H1 (cell line): ENCODE measurements at regions not wholly inside any gene's neighbourhood (a gene's known extent, or its start where the extent isn't known, plus 50 kb on each side); places are given as distances from the start of the nearest gene placed in this dataset.

Source experiments
- CTCF ChIA-PET: fragments of 300-600 bp; sonication (Branson Sonifier 250); formaldehyde crosslinking; loops from one replicate; lab custom pipeline; 2021; ENCODE audit not compliant: partially characterized antibody; lab: Charles Lee
- POLR2A ChIA-PET: fragments of 300-600 bp; sonication (Branson Sonifier 250); formaldehyde crosslinking; loops from one replicate; lab custom pipeline; 2021; ENCODE audit warnings: inconsistent platforms; ENCODE audit not compliant: partially characterized antibody; lab: Charles Lee
- DNase-seq, 2 experiments: peaks; one replicate each; pipeline versions ENCODE4 v3.0.0 to v3.0.0-alpha.2; 2010 to 2022; ENCODE audit warnings: low spot score in 2 of 2, low read depth in 1 of 2, mixed read lengths in 1 of 2
- FAIRE-seq: peaks from 2 replicates; lab custom pipeline; 2011; peaks lifted over from hg19 to GRCh38; lab: Jason Lieb, UNC
- H2AFZ ChIP-seq: 2 replicates; pipeline ENCODE4 v1.8.1; 2012; ENCODE audit warnings: low read length, inconsistent platforms
- H2AK5ac ChIP-seq: 2 replicates; pipeline ENCODE4 v1.6.1; 2013; ENCODE audit warnings: low read depth, low read length
- H2BK120ac ChIP-seq: replicated peaks from 2 replicates; pipeline ENCODE3; 2013; ENCODE audit warnings: low read depth, low read length, inconsistent platforms
- H2BK12ac ChIP-seq: 2 replicates; pipeline ENCODE4 v1.6.1; 2013; ENCODE audit warnings: low read depth, low read length
- H2BK15ac ChIP-seq: 2 replicates; pipeline ENCODE4 v1.6.1; 2013; ENCODE audit warnings: low read length
- H2BK20ac ChIP-seq: 2 replicates; pipeline ENCODE4 v1.6.1; 2013; ENCODE audit warnings: low read length
- H2BK5ac ChIP-seq: 2 replicates; pipeline ENCODE4 v1.6.1; 2013; ENCODE audit warnings: low read depth, low read length
- H3K14ac ChIP-seq: 2 replicates; pipeline ENCODE4 v1.6.1; 2013; ENCODE audit warnings: inconsistent platforms; ENCODE audit not compliant: insufficient read length
- H3K18ac ChIP-seq: 2 replicates; pipeline ENCODE4 v1.6.1; 2013; ENCODE audit warnings: low read length; ENCODE audit errors: extremely low read depth
- H3K23ac ChIP-seq: 2 replicates; pipeline ENCODE4 v1.6.1; 2013; ENCODE audit warnings: inconsistent platforms; ENCODE audit not compliant: insufficient read length
- H3K23me2 ChIP-seq: 2 replicates; pipeline ENCODE4 v1.6.1; 2013; ENCODE audit warnings: low read depth, low read length
- H3K27ac ChIP-seq: 2 replicates; pipeline ENCODE4 v1.6.1; 2011; ENCODE audit warnings: low read depth, low read length, inconsistent platforms
- H3K27me3 ChIP-seq, 4 experiments: replicated peaks in 1 of 4; 1 replicate in 1 of 4; 2 replicates in 3 of 4; pipeline versions ENCODE4 v1.6.1 to v1.8.1; 2011 to 2013; ENCODE audit warnings: low read length in 3 of 4, mild to moderate bottlenecking in 3 of 4, inconsistent platforms in 2 of 4, mixed read lengths in 2 of 4, moderate library complexity in 1 of 4; ENCODE audit not compliant: control insufficient read depth in 3 of 4, insufficient read depth in 3 of 4; ENCODE audit errors: extremely low read depth in 1 of 4
- H3K36me3 ChIP-seq, 4 experiments: 2 replicates each; pipeline versions ENCODE4 v1.6.1 to v1.8.1; 2011 to 2013; ENCODE audit warnings: mild to moderate bottlenecking in 4 of 4, low read length in 3 of 4, moderate library complexity in 2 of 4, control low read depth in 1 of 4, inconsistent platforms in 1 of 4; ENCODE audit not compliant: insufficient read depth in 4 of 4, control insufficient read depth in 2 of 4
- H3K4ac ChIP-seq: replicated peaks from 2 replicates; pipeline ENCODE3; 2013; ENCODE audit warnings: low read length, low read depth, mixed read lengths, inconsistent platforms; ENCODE audit not compliant: insufficient read length
- H3K4me1 ChIP-seq, 4 experiments: replicated peaks in 1 of 4; 1 replicate in 1 of 4; 2 replicates in 3 of 4; pipeline versions ENCODE4 v1.6.1 to v1.8.1; 2011 to 2013; ENCODE audit warnings: low read length in 3 of 4, inconsistent platforms in 2 of 4, mixed read lengths in 1 of 4; ENCODE audit not compliant: insufficient read depth in 4 of 4, control insufficient read depth in 3 of 4
- H3K4me2 ChIP-seq, 2 experiments: 2 replicates each; pipeline versions ENCODE4 v1.6.1 to v1.8.1; 2011 to 2013; ENCODE audit warnings: low read depth in 2 of 2, low read length in 2 of 2, control low read depth in 1 of 2, inconsistent platforms in 1 of 2, mild to moderate bottlenecking in 1 of 2; ENCODE audit not compliant: insufficient read depth in 1 of 2
- H3K4me3 ChIP-seq, 4 experiments: fragments of 200-600, 300-600 bp in 1 of 4; sonication (generic), shearing (Covaris generic), sonication (Bioruptor Twin) in 1 of 4; 2 replicates each; pipeline versions ENCODE4 v1.5.1 to v1.8.1; 2011 to 2016; ENCODE audit warnings: low read length in 4 of 4, low read depth in 3 of 4, control low read depth in 2 of 4, inconsistent platforms in 2 of 4, mild to moderate bottlenecking in 2 of 4, mixed read lengths in 1 of 4, moderate library complexity in 1 of 4; ENCODE audit not compliant: insufficient read depth in 2 of 4; ENCODE audit errors: extremely low read depth in 1 of 4
- H3K56ac ChIP-seq: replicated peaks from 2 replicates; pipeline ENCODE3; 2013; ENCODE audit warnings: low read depth, mild to moderate bottlenecking, mixed read lengths, low read length, inconsistent platforms; ENCODE audit not compliant: insufficient read length
- H3K79me1 ChIP-seq: 2 replicates; pipeline ENCODE4 v1.6.1; 2013; ENCODE audit warnings: low read depth, low read length, control low read depth
- H3K79me2 ChIP-seq, 2 experiments: 2 replicates each; pipeline versions ENCODE4 v1.6.1 to v1.8.1; 2012 to 2013; ENCODE audit warnings: low read length in 2 of 2, mild to moderate bottlenecking in 2 of 2, inconsistent platforms in 1 of 2; ENCODE audit not compliant: insufficient read depth in 2 of 2, control insufficient read depth in 1 of 2
- H3K9ac ChIP-seq, 4 experiments: replicated peaks in 1 of 4; 1 replicate in 1 of 4; 2 replicates in 3 of 4; pipeline versions ENCODE4 v1.6.1 to v1.8.1; 2011 to 2013; ENCODE audit warnings: low read depth in 3 of 4, low read length in 3 of 4, control low read depth in 2 of 4, mild to moderate bottlenecking in 2 of 4, moderate library complexity in 2 of 4, inconsistent platforms in 1 of 4; ENCODE audit errors: extremely low read depth in 1 of 4
- H3K9me3 ChIP-seq, 2 experiments: 2 replicates each; pipeline versions ENCODE4 v1.6.1 to v1.8.1; 2012 to 2013; ENCODE audit warnings: mild to moderate bottlenecking in 2 of 2, moderate library complexity in 2 of 2, control low read depth in 1 of 2, inconsistent platforms in 1 of 2, low read depth in 1 of 2, low read length in 1 of 2, mixed read lengths in 1 of 2; ENCODE audit not compliant: insufficient read depth in 2 of 2
- H4K20me1 ChIP-seq, 2 experiments: replicated peaks in 1 of 2; 2 replicates each; pipeline versions ENCODE3 to v1.8.1; 2011 to 2013; ENCODE audit warnings: inconsistent platforms in 2 of 2, low read length in 2 of 2, mild to moderate bottlenecking in 1 of 2; ENCODE audit not compliant: insufficient read depth in 2 of 2, control insufficient read depth in 1 of 2
- H4K5ac ChIP-seq: 2 replicates; pipeline ENCODE4 v1.6.1; 2013; ENCODE audit warnings: low read length, low read depth, mixed read lengths, inconsistent platforms; ENCODE audit not compliant: insufficient read length
- H4K8ac ChIP-seq: 2 replicates; pipeline ENCODE4 v1.8.0; 2013; ENCODE audit warnings: mild to moderate bottlenecking, moderate library complexity, low read length, inconsistent platforms; ENCODE audit not compliant: insufficient read depth; ENCODE audit errors: extremely low read depth
- H4K91ac ChIP-seq: replicated peaks from 2 replicates; pipeline ENCODE3; 2013; ENCODE audit warnings: low read length, mixed read lengths, inconsistent platforms; ENCODE audit not compliant: insufficient read length
- CBX8 ChIP-seq: fragments of 300-800, 300-1000 bp; sonication (generic); IDR thresholded peaks from 2 replicates; pipeline ENCODE4 v1.7.1; 2016; ENCODE audit warnings: low read depth, low read length, borderline replicate concordance
- EP300 ChIP-seq, 2 experiments: IDR thresholded peaks; 1 replicate in 1 of 2; 2 replicates in 1 of 2; pipeline ENCODE4 v1.6.1; 2011 to 2012; ENCODE audit warnings: low read depth in 2 of 2, low read length in 2 of 2, mild to moderate bottlenecking in 2 of 2, borderline replicate concordance in 1 of 2, inconsistent platforms in 1 of 2, moderate library complexity in 1 of 2
- HDAC2 ChIP-seq, 2 experiments: fragments of 300-600 bp in 1 of 2; sonication (generic) in 1 of 2; IDR thresholded peaks; 2 replicates each; pipeline ENCODE4 v1.6.1; 2011 to 2012; ENCODE audit warnings: low read depth in 2 of 2, low read length in 2 of 2, mild to moderate bottlenecking in 2 of 2, moderate library complexity in 2 of 2, borderline replicate concordance in 1 of 2, inconsistent platforms in 1 of 2
- JUN ChIP-seq: IDR thresholded peaks from 2 replicates; pipeline ENCODE4 v1.6.1; 2011; ENCODE audit warnings: low read depth, mild to moderate bottlenecking, improper control_type of control experiment, low read length
- KDM1A ChIP-seq: fragments of 200-600, 300-600 bp; sonication (generic); IDR thresholded peaks from 2 replicates; pipeline ENCODE4 v1.7.1; 2016; ENCODE audit warnings: mild to moderate bottlenecking, low read length, borderline replicate concordance
- KDM4A ChIP-seq: IDR thresholded peaks from one replicate; pipeline ENCODE4 v1.7.1; 2012; ENCODE audit warnings: low read depth, mild to moderate bottlenecking, moderate library complexity, low read length, inconsistent platforms; ENCODE audit not compliant: severe bottlenecking
- SIN3A ChIP-seq, 2 experiments: IDR thresholded peaks in 1 of 2; conservative IDR thresholded peaks in 1 of 2; 2 replicates each; pipeline ENCODE4 v1.6.1; 2011 to 2012; ENCODE audit warnings: low read length in 2 of 2, improper control_type of control experiment in 1 of 2, low read depth in 1 of 2, mild to moderate bottlenecking in 1 of 2
- TAF1 ChIP-seq: IDR thresholded peaks from 2 replicates; pipeline ENCODE4 v1.6.1; 2011; ENCODE audit warnings: mild to moderate bottlenecking, low read depth, low read length
- WGBS, 2 experiments: shearing (Covaris generic) in 1 of 2; methylation state at CpG; one replicate each; pipeline versions ENCODE4 v1.1.6 to v1.1.7; 2013 to 2015; ENCODE audit warnings: low lambda C conversion rate in 2 of 2, mixed read lengths in 2 of 2, inconsistent platforms in 1 of 2, low coverage in 1 of 2, missing lambda C conversion rate in 1 of 2; ENCODE audit not compliant: insufficient replicate concordance in 2 of 2, insufficient coverage in 1 of 2, insufficient read length in 1 of 2; ENCODE audit errors: extremely low coverage in 1 of 2, missing lambda C conversion rate in 1 of 2; 5-methylcytosine and 5-hydroxymethylcytosine counted together

DNA sequence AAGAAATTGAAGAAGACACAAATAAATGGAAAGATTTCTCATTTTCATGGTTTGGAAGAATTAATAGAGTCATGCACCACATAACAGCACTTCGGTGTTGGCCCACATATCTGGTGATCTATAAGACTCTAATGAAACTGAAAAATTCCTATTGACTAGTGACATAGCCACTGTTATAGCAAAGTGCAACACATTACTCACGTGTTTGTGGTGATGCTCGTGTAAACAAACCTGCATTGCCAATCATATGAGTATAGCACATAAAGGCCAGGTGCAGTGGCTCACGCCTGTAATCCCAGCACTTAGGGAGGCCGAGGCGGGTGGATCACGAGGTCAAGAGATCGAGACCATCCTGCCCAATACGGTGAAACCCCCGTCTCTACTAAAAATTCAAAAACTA, 84.4 kb upstream of the STMND1 start:
- H2BK12ac ChIP-seq, result no peak overlapping the region
- no peak overlapping the region for H2BK20ac ChIP-seq
- DNase-seq (no peak), FAIRE-seq (no peak)
- H4K5ac ChIP-seq, result no peak overlapping the region
- H3K14ac ChIP-seq, result no peak overlapping the region
- no peak overlapping the region for H2BK15ac ChIP-seq
- no peak overlapping the region for H4K8ac ChIP-seq
- H2BK120ac ChIP-seq, result no peak overlapping the region
- no peaks in the 10 kb centered on the region for H3K79me2 ChIP-seq
- no peak overlapping the region for H2AFZ ChIP-seq
- H3K4ac ChIP-seq, result no peak overlapping the region
- no peak overlapping the region for H3K18ac ChIP-seq
- no peak overlapping the region for H3K56ac ChIP-seq
- no peaks in the 10 kb centered on the region for H3K79me1 ChIP-seq
- no peak overlapping the region for H3K9ac ChIP-seq
- no peaks in the 10 kb centered on the region for H3K36me3 ChIP-seq
- peaks cover 0 to 4% (median 2%) of the 10 kb centered on the region in 4 experiments; a peak in 3 of 7 replicates for H3K4me1 ChIP-seq
- H3K4me2 ChIP-seq, result no peak overlapping the region
- H3K27ac ChIP-seq, result no peak overlapping the region
- no peak overlapping the region for H4K91ac ChIP-seq
- CTCF ChIA-PET, result interaction anchor here (0.6 kb wide), 1 partner anchor 102 kb away, joined by 3 read pairs; no protein-coding TSS in a partner anchor
- peaks cover 5% of the 10 kb centered on the region in 2 experiments; a peak in 1 of 4 replicates for H3K9me3 ChIP-seq
- POLR2A ChIA-PET, result no interaction called here
- H2AK5ac ChIP-seq, result no peak overlapping the region
- H3K23ac ChIP-seq, result no peak overlapping the region
- no peak overlapping the region for H2BK5ac ChIP-seq
- no peaks in the 10 kb centered on the region for H4K20me1 ChIP-seq
- no peaks in the 10 kb centered on the region for H3K23me2 ChIP-seq
- H3K27me3 ChIP-seq, result no peaks in the 10 kb centered on the region
- 93% methylated on average over 10 of the region's 10 CpGs; no CpG with 5 or more reads in 1 of the 2 experiments for WGBS, 2 experiments
- H3K4me3 ChIP-seq, result no peak overlapping the region
- TF ChIP-seq EP300 (IDR thresholded peaks at IDR 0.05; ENCODE audit: borderline replicate concordance in 1 of 2, low read depth in 2 of 2, low read length in 2 of 2), result no peak
- TF ChIP-seq KDM1A, result no peak
- TF ChIP-seq CBX8, result no peak
- no peak for TF ChIP-seq KDM4A
- TF ChIP-seq TAF1, result no peak
- no peak for TF ChIP-seq SIN3A (conservative IDR thresholded peaks at IDR 0.05 in 1 of 2, IDR thresholded peaks at IDR 0.05 in 1 of 2; ENCODE audit: low read depth in 1 of 2, low read length in 2 of 2)
- TF ChIP-seq HDAC2 (IDR thresholded peaks at IDR 0.05; ENCODE audit: borderline replicate concordance in 1 of 2, low read depth in 2 of 2, low read length in 2 of 2), result no peak
- TF ChIP-seq JUN, result no peak
